ENCODE measurements at regions not wholly inside any gene's neighbourhood (a gene's known extent, or its start where the extent isn't known, plus 50 kb on each side); places are given as distances from the start of the nearest gene placed in this dataset.

DNA sequence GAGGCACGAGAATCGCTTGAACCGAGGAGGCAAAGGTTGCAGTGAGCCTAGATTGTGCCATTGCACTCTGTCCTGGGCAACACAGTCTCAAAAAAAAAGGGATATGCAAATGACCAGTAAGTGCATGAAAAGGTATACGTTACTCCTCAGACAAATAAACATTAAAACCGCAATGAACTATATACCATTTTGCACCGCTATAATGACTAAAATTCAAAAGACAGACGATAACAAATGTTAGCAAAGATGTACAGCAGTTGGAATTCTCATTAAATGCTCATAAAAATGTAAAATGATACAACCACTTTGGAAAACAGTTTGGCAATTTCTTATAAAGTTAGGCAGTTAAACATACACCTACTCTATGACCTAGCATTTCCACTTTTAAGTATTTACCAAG, 67.4 kb upstream of the MSH6 start:
- TF ChIP-seq CTCF (IDR thresholded peaks at IDR 0.05) = no peak
- TF ChIP-seq POLR2A (IDR thresholded peaks at IDR 0.05) = no peak
